Sciatic nerve (tissue), 2 donors: ENCODE measurements at regions not wholly inside any gene's neighbourhood (a gene's known extent, or its start where the extent isn't known, plus 50 kb on each side); places are given as distances from the start of the nearest gene placed in this dataset.
"Not testable (repeated sequence)": the region's sequence is repeated elsewhere in the genome, so short reads cannot be mapped to it uniquely, and the experiment has no call there.

Experiments used
- ATAC-seq: fragments of 200-7000 bp; cut with Tn5 transposase; one replicate; pipeline ENCODE4 v1.9.1; 2020; ENCODE audit warnings: mild to moderate bottlenecking, moderate library complexity
- DNase-seq: peaks from one replicate; pipeline ENCODE4 v3.0.0-alpha.2; 2020; ENCODE audit warnings: low spot score
- intact Hi-C: fragments of 100-400 bp; cut with DNase I; formaldehyde crosslinking; loops from one replicate; pipeline ENCODE4 v1.14.2; 2022
- donor health status: DM: no; HTN: no; CAD: no.
- donor health status: DM: no; HTN: no; CAD: no.

GRCh38 chr21:17688912-17689874 is 76.5 kb upstream of the BTG3 start:
- peak; percentile 72 for ATAC-seq
- peak; percentile 59 for DNase-seq
- intact Hi-C loops: no loop called here

GRCh38 chr21:17682924-17683323 is 70.2 kb upstream of the BTG3 start:
- intact Hi-C loops: no loop called here
- ATAC-seq (no peak), DNase-seq (no peak)

- DNase-seq (no peak), ATAC-seq (peak; percentile 89)
- intact Hi-C loops: no loop called here
Observed at GRCh38 chr21:17679002-17679600, 66.4 kb upstream of the BTG3 start.

GRCh38 chr21:17676930-17677329 is 64.2 kb upstream of the BTG3 start:
- DNase-seq, intact Hi-C loops, ATAC-seq: not testable (repeated sequence)

- ATAC-seq: no peak
- DNase-seq: no peak
- intact Hi-C loops: no loop called here
Observed at GRCh38 chr21:17674106-17674505, 61.4 kb upstream of the BTG3 start.

GRCh38 chr21:17673261-17674020 is 60.7 kb upstream of the BTG3 start:
- no peak for ATAC-seq
- intact Hi-C loops: no loop called here

GRCh38 chr21:17671733-17672132 is 59.0 kb upstream of the BTG3 start:
- intact Hi-C loops: no loop called here
- DNase-seq: no peak
- ATAC-seq: no peak

More at GRCh38 chr21:17673261-17674020, 60.7 kb upstream of the BTG3 start:
- DNase-seq: no peak

- ATAC-seq: no peak
- intact Hi-C loops: no loop called here
- no peak for DNase-seq
Observed at GRCh38 chr21:17668479-17669140, 55.9 kb upstream of the BTG3 start.

- ATAC-seq (no peak), DNase-seq (no peak)
- intact Hi-C loops: no loop called here
Observed at GRCh38 chr21:17667256-17667655, 54.6 kb upstream of the BTG3 start.
